ENCODE measurements at regions not wholly inside any gene's neighbourhood (a gene's known extent, or its start where the extent isn't known, plus 50 kb on each side); places are given as distances from the start of the nearest gene placed in this dataset.

GRCh38 chr10:90644165-90644564, 213.7 kb downstream of the HTR7 start:
- 40% methylated on average over 3 of the region's 3 CpGs for WGBS (ENCODE audit: insufficient coverage, low coverage, low lambda C conversion rate, missing lambda C conversion rate)
- DNase-seq: no peak
- no peak overlapping the region for H3K4me3 ChIP-seq
- H3K4me1 ChIP-seq: no peaks in the 10 kb centered on the region
- ATAC-seq: no peak
- TF ChIP-seq POLR2A (IDR thresholded peaks at IDR 0.05) (no peak), CTCF (IDR thresholded peaks at IDR 0.05) (no peak)
- no peaks in the 10 kb centered on the region for H3K9me3 ChIP-seq
- H3K27me3 ChIP-seq: no peaks in the 10 kb centered on the region
- no peaks in the 10 kb centered on the region for H3K36me3 ChIP-seq
- intact Hi-C loops (cut with DNase I): no loop called here
- no peak overlapping the region for H3K27ac ChIP-seq

- WGBS (ENCODE audit: insufficient coverage, low coverage, low lambda C conversion rate, missing lambda C conversion rate): 72% methylated on average over 2 of the region's 2 CpGs
- H3K36me3 ChIP-seq: no peaks in the 10 kb centered on the region
- intact Hi-C loops (cut with DNase I): no loop called here
- no peaks in the 10 kb centered on the region for H3K4me1 ChIP-seq
- no peaks in the 10 kb centered on the region for H3K9me3 ChIP-seq
- no peaks in the 10 kb centered on the region for H3K27me3 ChIP-seq
- no peak for TF ChIP-seq CTCF (IDR thresholded peaks at IDR 0.05)
- TF ChIP-seq POLR2A (IDR thresholded peaks at IDR 0.05): no peak
- no peak overlapping the region for H3K4me3 ChIP-seq
- DNase-seq (no peak), ATAC-seq (no peak)
- H3K27ac ChIP-seq: no peak overlapping the region
These were observed 207.0 kb downstream of the HTR7 start for GRCh38 chr10:90650858-90651257.

- Histone ChIP-seq H3K4me1 (no peaks in the 10 kb centered on the region), H3K27ac (no peak overlapping the region), H3K4me3 (no peak overlapping the region), H3K9me3 (no peaks in the 10 kb centered on the region), H3K27me3 (no peaks in the 10 kb centered on the region), H3K36me3 (no peaks in the 10 kb centered on the region)
- TF ChIP-seq CTCF (IDR thresholded peaks at IDR 0.05): no peak
- no peak for TF ChIP-seq POLR2A (IDR thresholded peaks at IDR 0.05)
- no peak for ATAC-seq
- no peak for DNase-seq
- intact Hi-C loops (cut with DNase I): no loop called here
These were observed 205.3 kb downstream of the HTR7 start for GRCh38 chr10:90652519-90652918.

GRCh38 chr10:90658791-90659190, 199.0 kb downstream of the HTR7 start:
- no peak overlapping the region for H3K27ac ChIP-seq
- no peaks in the 10 kb centered on the region for H3K27me3 ChIP-seq
- H3K36me3 ChIP-seq: no peaks in the 10 kb centered on the region
- H3K4me1 ChIP-seq: no peaks in the 10 kb centered on the region
- no peak overlapping the region for H3K4me3 ChIP-seq
- ATAC-seq: no peak
- no peak for DNase-seq
- WGBS (ENCODE audit: insufficient coverage, low coverage, low lambda C conversion rate, missing lambda C conversion rate): 0% methylated on average over 1 of the region's 1 CpG
- intact Hi-C loops (cut with DNase I): no loop called here
- TF ChIP-seq CTCF (IDR thresholded peaks at IDR 0.05): no peak
- TF ChIP-seq POLR2A (IDR thresholded peaks at IDR 0.05): no peak
- H3K9me3 ChIP-seq: no peaks in the 10 kb centered on the region

GRCh38 chr10:90665905-90666662, 191.8 kb downstream of the HTR7 start:
- no peaks in the 10 kb centered on the region for H3K27me3 ChIP-seq
- no peak for DNase-seq
- no peak for TF ChIP-seq POLR2A (IDR thresholded peaks at IDR 0.05)
- no peak for TF ChIP-seq CTCF (IDR thresholded peaks at IDR 0.05)
- H3K27ac ChIP-seq: no peak overlapping the region
- ATAC-seq: no peak
- 39% methylated on average over 8 of the region's 8 CpGs for WGBS (ENCODE audit: insufficient coverage, low coverage, low lambda C conversion rate, missing lambda C conversion rate)
- H3K4me1 ChIP-seq: no peaks in the 10 kb centered on the region
- H3K36me3 ChIP-seq: no peaks in the 10 kb centered on the region
- H3K9me3 ChIP-seq: no peaks in the 10 kb centered on the region
- H3K4me3 ChIP-seq: no peak overlapping the region
- intact Hi-C loops (cut with DNase I): no loop called here
